ENCODE measurements at regions not wholly inside any gene's neighbourhood (a gene's known extent, or its start where the extent isn't known, plus 50 kb on each side); places are given as distances from the start of the nearest gene placed in this dataset.

GRCh38 chr5:135218486-135218755, 180.6 kb downstream of the MACROH2A1 start:
- DNase-seq (ENCODE audit: low read depth) = no peak

- DNase-seq (ENCODE audit: low read depth) = no peak
These were observed 181.2 kb downstream of the MACROH2A1 start for GRCh38 chr5:135217669-135218485.

- DNase-seq (ENCODE audit: low read depth) = no peak
These were observed 182.3 kb downstream of the MACROH2A1 start for GRCh38 chr5:135216471-135217343.

GRCh38 chr5:135215617-135216470, 181.8 kb upstream of the PITX1 start:
- no peak for DNase-seq (ENCODE audit: low read depth)

GRCh38 chr5:135214897-135215616, 181.0 kb upstream of the PITX1 start:
- DNase-seq (ENCODE audit: low read depth) = no peak

GRCh38 chr5:135213466-135214239, 179.6 kb upstream of the PITX1 start:
- no peak for DNase-seq (ENCODE audit: low read depth)

GRCh38 chr5:135213027-135213386, 179.0 kb upstream of the PITX1 start:
- DNase-seq (ENCODE audit: low read depth) = no peak

GRCh38 chr5:135212361-135213026, 178.5 kb upstream of the PITX1 start:
- DNase-seq (ENCODE audit: low read depth) = no peak

- DNase-seq (ENCODE audit: low read depth) = no peak
These were observed 177.8 kb upstream of the PITX1 start for GRCh38 chr5:135211791-135212190.

- no peak for DNase-seq (ENCODE audit: low read depth)
These were observed 177.2 kb upstream of the PITX1 start for GRCh38 chr5:135211083-135211790.

GRCh38 chr5:135210286-135211055, 176.4 kb upstream of the PITX1 start:
- DNase-seq (ENCODE audit: low read depth) = no peak

- no peak for DNase-seq (ENCODE audit: low read depth)
These were observed 175.1 kb upstream of the PITX1 start for GRCh38 chr5:135208903-135209721.

- no peak for DNase-seq (ENCODE audit: low read depth)
These were observed 174.5 kb upstream of the PITX1 start for GRCh38 chr5:135208555-135208902.

- DNase-seq (ENCODE audit: low read depth) = no peak
These were observed 173.8 kb upstream of the PITX1 start for GRCh38 chr5:135207866-135208265.

GRCh38 chr5:135206862-135207261, 172.8 kb upstream of the PITX1 start:
- DNase-seq (ENCODE audit: low read depth) = no peak

GRCh38 chr5:135205632-135206349, 171.8 kb upstream of the PITX1 start:
- DNase-seq (ENCODE audit: low read depth) = no peak

GRCh38 chr5:135204151-135204600, 170.1 kb upstream of the PITX1 start:
- no peak for DNase-seq (ENCODE audit: low read depth)
